Colonic mucosa (tissue), 4 donors: ENCODE measurements at regions not wholly inside any gene's neighbourhood (a gene's known extent, or its start where the extent isn't known, plus 50 kb on each side); places are given as distances from the start of the nearest gene placed in this dataset.

Experiments used
- DNase-seq: peaks from one replicate; pipeline ENCODE4 v3.0.0-alpha.2; 2020
- H3K27ac ChIP-seq: fragments of 200-600 bp; one replicate; pipeline ENCODE4 v1.8.0; 2021
- H3K27me3 ChIP-seq: fragments of 200-600 bp; one replicate; pipeline ENCODE4 v1.8.0; 2021
- H3K36me3 ChIP-seq: fragments of 200-600 bp; one replicate; pipeline ENCODE4 v1.8.0; 2021
- H3K4me1 ChIP-seq: fragments of 200-600 bp; one replicate; pipeline ENCODE4 v1.8.0; 2021; ENCODE audit warnings: mild to moderate bottlenecking
- H3K4me3 ChIP-seq: fragments of 200-600 bp; one replicate; pipeline ENCODE4 v1.8.0; 2021
- H3K9ac ChIP-seq, 2 donors: one replicate each; pipeline ENCODE4 v1.7.0; 2013; ENCODE audit warnings: control low read depth in 2 of 2, low read depth in 2 of 2, low read length in 2 of 2
- H3K9me3 ChIP-seq: fragments of 200-600 bp; one replicate; pipeline ENCODE4 v1.8.0; 2021
- CTCF ChIP-seq: fragments of 200-600 bp; IDR thresholded peaks from one replicate; pipeline ENCODE4 v1.8.0; 2022; ENCODE audit warnings: antibody characterized with exemption, mild to moderate bottlenecking
- intact Hi-C: fragments of 100-400 bp; cut with DNase I; formaldehyde crosslinking; loops from one replicate; pipeline ENCODE4 v1.14.1; 2022
- donor health status: healthy.
- donor health status: DM: no; HTN: no; CAD: no.
- donor health status: DM: no; HTN: no; CAD: no.

GRCh38 chr21:16788584-16788983, 724.3 kb upstream of the CXADR start:
- intact Hi-C loops: no loop called here
- Histone ChIP-seq H3K36me3 (no peaks in the 10 kb centered on the region), H3K9me3 (no peaks in the 10 kb centered on the region), H3K27me3 (no peaks in the 10 kb centered on the region), H3K9ac (no peak overlapping the region), H3K27ac (no peak overlapping the region), H3K4me1 (no peaks in the 10 kb centered on the region), H3K4me3 (no peak overlapping the region)
- no peak for TF ChIP-seq CTCF
- no peak for DNase-seq

GRCh38 chr21:16789636-16790035, 723.2 kb upstream of the CXADR start:
- no peaks in the 10 kb centered on the region for H3K4me1 ChIP-seq
- no peak for TF ChIP-seq CTCF
- DNase-seq: no peak
- no peaks in the 10 kb centered on the region for H3K36me3 ChIP-seq
- no peak overlapping the region for H3K9ac ChIP-seq
- no peak overlapping the region for H3K27ac ChIP-seq
- H3K4me3 ChIP-seq: no peak overlapping the region
- no peaks in the 10 kb centered on the region for H3K9me3 ChIP-seq
- H3K27me3 ChIP-seq: no peaks in the 10 kb centered on the region
- intact Hi-C loops: no loop called here

DNA sequence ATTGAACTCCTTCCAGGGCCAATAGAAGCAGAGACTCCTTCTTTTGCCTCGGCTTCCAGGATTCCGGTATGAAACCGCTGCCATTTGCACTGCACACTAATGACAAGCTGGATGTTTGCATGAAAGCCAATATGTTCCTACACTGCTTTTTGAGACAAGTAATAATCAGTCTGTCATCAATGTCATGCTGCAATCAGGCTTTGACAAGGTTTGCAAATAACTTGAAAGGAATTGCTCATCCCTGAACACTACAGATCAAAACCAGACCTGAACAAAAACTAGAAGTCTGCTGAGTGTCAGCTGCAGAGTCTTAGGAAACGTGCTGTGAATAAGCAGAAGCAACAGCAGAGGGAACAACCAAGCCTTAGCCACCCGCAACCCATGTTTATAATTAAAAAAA, 720.7 kb upstream of the CXADR start:
- Histone ChIP-seq H3K4me1 (no peaks in the 10 kb centered on the region), H3K27me3 (no peaks in the 10 kb centered on the region), H3K9ac (no peak overlapping the region), H3K36me3 (no peaks in the 10 kb centered on the region), H3K4me3 (no peak overlapping the region), H3K9me3 (no peaks in the 10 kb centered on the region), H3K27ac (no peak overlapping the region)
- TF ChIP-seq CTCF: no peak
- intact Hi-C loops: no loop called here
- DNase-seq: no peak

GRCh38 chr21:16794950-16795349, 717.9 kb upstream of the CXADR start:
- Histone ChIP-seq H3K27ac (no peak overlapping the region), H3K27me3 (no peaks in the 10 kb centered on the region), H3K9me3 (no peaks in the 10 kb centered on the region), H3K4me1 (no peaks in the 10 kb centered on the region), H3K9ac (no peak overlapping the region), H3K4me3 (no peak overlapping the region), H3K36me3 (no peaks in the 10 kb centered on the region)
- intact Hi-C loops: no loop called here
- no peak for TF ChIP-seq CTCF
- no peak for DNase-seq

DNA sequence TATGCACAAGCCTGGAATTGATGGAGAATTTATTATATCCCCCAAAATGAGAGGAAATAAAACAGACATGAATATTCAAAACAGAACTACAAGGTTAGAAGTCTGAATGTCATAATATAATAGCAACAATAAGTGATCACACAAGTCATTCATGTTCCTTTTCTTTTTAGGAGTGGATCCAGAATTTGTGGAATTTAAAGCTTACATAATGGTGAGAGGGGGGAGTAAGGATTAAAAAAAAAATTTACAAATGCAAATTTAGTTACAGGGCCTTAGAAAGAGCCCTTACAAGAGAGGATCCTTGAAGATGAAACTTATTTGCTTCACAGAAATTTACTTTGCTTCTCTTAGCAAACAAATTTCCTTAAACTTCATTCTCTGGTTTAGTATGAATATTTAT, 716.1 kb upstream of the CXADR start:
- Histone ChIP-seq H3K4me1 (no peaks in the 10 kb centered on the region), H3K4me3 (no peak overlapping the region), H3K9me3 (no peaks in the 10 kb centered on the region), H3K27ac (no peak overlapping the region), H3K9ac (no peak overlapping the region), H3K36me3 (no peaks in the 10 kb centered on the region), H3K27me3 (no peaks in the 10 kb centered on the region)
- TF ChIP-seq CTCF: no peak
- DNase-seq: no peak
- intact Hi-C loops: no loop called here

- intact Hi-C loops: no loop called here
- DNase-seq: no peak
- Histone ChIP-seq H3K4me1 (no peaks in the 10 kb centered on the region), H3K36me3 (no peaks in the 10 kb centered on the region), H3K4me3 (no peak overlapping the region), H3K9ac (no peak overlapping the region), H3K27ac (no peak overlapping the region), H3K27me3 (no peaks in the 10 kb centered on the region), H3K9me3 (no peaks in the 10 kb centered on the region)
- TF ChIP-seq CTCF: no peak
These were observed 715.3 kb upstream of the CXADR start for GRCh38 chr21:16797540-16797939.
